SK-N-MC (cell line): ENCODE measurements at regions not wholly inside any gene's neighbourhood (a gene's known extent, or its start where the extent isn't known, plus 50 kb on each side); places are given as distances from the start of the nearest gene placed in this dataset.

Experiments used
- DNase-seq: peaks from one replicate; pipeline ENCODE4 v3.0.0-alpha.2; 2011; ENCODE audit warnings: low read depth, low spot score
- H3K27ac ChIP-seq: fragments of 200-600 bp; sonication (generic); 2 replicates; pipeline ENCODE4 v1.5.1; 2016; ENCODE audit warnings: mixed run types
- H3K36me3 ChIP-seq: fragments of 200-600 bp; sonication (generic); 2 replicates; pipeline ENCODE4 v1.6.1; 2017; ENCODE audit warnings: antibody characterized with exemption, low read length, mixed read lengths; ENCODE audit not compliant: insufficient read depth
- H3K4me3 ChIP-seq: fragments of 200-600 bp; sonication (generic); 2 replicates; pipeline ENCODE4 v1.5.1; 2016
- H3K9ac ChIP-seq: fragments of 200-600 bp; sonication (generic); 2 replicates; pipeline ENCODE4 v1.8.0; 2017; ENCODE audit warnings: mixed run types, mixed read lengths; ENCODE audit not compliant: insufficient read length
- H3K9me3 ChIP-seq: fragments of 200-600 bp; sonication (generic); 2 replicates; pipeline ENCODE4 v1.6.1; 2017; ENCODE audit warnings: low read depth, mild to moderate bottlenecking, antibody characterized with exemption, low read length, moderate library complexity, mixed read lengths
- EZH2 ChIP-seq: fragments of 200-600 bp; sonication (generic); IDR thresholded peaks from one replicate; pipeline ENCODE4 v1.6.1; 2017; ENCODE audit warnings: antibody characterized with exemption
- FOXP2 ChIP-seq: optimal IDR thresholded peaks from 2 replicates; pipeline ENCODE3; 2011; ENCODE audit warnings: mild to moderate bottlenecking, moderate library complexity; ENCODE audit not compliant: insufficient read depth; ENCODE audit errors: extremely low read length, control extremely low read depth
- POLR2AphosphoS5 ChIP-seq: IDR thresholded peaks from 2 replicates; pipeline ENCODE4 v1.6.1; 2012; ENCODE audit warnings: mild to moderate bottlenecking, low read depth, low read length, borderline replicate concordance

DNA sequence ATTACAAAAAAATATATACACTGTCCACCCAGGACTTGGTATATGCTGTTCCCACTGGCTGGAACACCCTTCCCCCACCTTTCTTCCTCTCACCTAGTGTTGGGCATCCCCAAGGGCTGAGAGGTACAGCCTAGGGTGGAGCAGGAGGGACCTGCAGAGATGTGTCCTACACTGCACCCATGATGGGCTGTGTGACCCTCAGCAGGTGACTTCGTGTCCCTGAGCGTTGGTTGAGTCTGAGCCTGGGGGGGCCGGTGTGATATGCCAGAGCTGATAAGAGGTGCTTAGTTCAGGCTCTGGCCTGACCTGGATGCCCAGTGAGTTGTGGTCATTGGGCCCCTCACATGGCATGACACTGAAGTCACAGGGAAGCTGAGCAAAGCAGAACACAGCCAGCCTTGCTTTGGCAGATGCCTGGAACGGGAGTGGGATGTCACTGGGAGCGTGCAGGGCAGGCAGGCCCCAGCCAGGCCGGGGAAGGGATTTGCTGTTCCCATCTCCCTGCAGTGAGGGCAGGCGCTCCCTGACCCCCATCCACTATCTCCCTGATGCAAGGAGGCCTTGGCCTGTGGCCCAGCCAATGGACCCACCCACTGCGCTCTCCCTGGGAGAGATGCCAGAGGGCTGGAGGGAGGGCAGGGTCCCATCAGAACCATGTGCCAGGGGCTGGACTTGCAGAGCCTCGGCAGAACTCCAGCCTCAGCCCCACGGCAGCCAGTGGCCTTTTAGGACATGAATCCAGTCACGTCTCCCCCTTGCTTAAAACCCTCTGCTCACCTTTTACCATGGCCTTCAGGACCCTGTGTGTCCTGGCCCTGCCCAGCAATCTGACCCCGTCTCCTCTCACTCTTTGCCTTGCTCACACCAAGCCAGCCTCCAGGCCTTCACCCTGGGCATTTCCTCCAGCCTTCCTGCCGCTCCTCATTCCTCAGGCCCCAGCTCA, 138.9 kb downstream of the MN1 start:
- Histone ChIP-seq H3K27ac (no peak overlapping the region), H3K4me3 (no peak overlapping the region), H3K9me3 (no peaks in the 10 kb centered on the region), H3K36me3 (no peaks in the 10 kb centered on the region), H3K9ac (no peak overlapping the region)
- DNase-seq, result no peak
- no peak for TF ChIP-seq FOXP2
- TF ChIP-seq POLR2AphosphoS5, result no peak
- TF ChIP-seq EZH2, result no peak

DNA sequence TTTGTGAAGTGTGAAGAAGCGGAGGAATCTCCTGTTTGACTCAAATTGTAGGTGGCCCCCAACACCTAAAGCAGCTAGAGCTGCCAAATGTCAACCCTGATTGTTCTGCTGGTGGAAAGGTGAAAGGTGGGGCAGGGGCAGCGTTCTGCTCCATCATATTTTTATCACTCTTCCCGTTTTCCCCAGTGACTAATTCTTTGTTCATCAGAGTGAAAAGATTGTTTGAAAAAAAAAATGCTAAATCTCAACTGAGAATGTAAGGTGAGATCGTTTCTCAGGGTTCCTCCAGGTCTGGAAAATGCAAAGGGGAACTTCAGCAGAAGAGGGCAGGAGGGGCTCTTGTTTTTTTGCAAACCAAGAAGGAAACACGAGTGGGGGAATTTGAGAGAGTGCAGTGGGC, 137.7 kb downstream of the MN1 start:
- Histone ChIP-seq H3K9ac (no peak overlapping the region), H3K27ac (no peak overlapping the region)

DNA sequence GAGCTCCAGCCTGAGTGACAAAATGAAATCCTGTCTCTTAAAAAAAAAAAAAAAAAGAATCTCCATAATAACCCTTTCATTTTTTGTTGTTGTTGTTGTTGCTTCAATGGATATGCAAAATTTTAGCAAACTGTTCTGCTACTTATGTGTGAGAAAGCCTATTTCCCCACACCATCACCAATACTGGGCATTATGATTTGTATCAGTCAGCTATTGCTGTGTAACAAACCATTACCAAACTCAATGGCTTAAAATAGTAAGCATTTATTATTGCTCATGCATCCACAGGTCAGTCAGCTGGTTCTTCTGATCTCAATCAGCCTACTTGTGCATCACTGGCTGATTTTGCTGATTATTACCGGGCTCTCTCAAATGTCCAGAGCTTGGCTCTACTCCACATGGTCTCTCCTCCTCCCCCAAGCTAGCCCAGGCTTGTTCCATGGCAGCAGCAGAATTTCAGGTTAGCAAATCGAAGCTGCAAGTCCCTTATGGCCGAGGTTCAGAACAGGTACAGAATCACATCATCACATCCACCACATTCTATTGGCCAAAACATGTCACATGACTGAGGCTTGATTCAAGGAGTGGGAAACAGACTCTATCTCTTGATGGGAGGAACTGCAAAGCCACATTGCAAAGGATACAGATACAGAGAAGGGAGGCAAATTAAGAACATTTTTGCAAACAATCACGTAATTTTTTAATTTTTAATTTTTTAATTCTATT, 135.1 kb downstream of the MN1 start:
- no peak overlapping the region for H3K4me3 ChIP-seq
- no peaks in the 10 kb centered on the region for H3K9me3 ChIP-seq
- TF ChIP-seq POLR2AphosphoS5, result no peak
- no peak for TF ChIP-seq EZH2
- no peak for TF ChIP-seq FOXP2
- H3K9ac ChIP-seq, result no peak overlapping the region
- H3K27ac ChIP-seq, result no peak overlapping the region
- DNase-seq, result no peak
- H3K36me3 ChIP-seq, result no peaks in the 10 kb centered on the region

More for the DNA sequence above, 137.7 kb downstream of the MN1 start:
- TF ChIP-seq EZH2, result no peak
- TF ChIP-seq FOXP2, result no peak
- no peak for TF ChIP-seq POLR2AphosphoS5
- H3K36me3 ChIP-seq, result no peaks in the 10 kb centered on the region
- H3K9me3 ChIP-seq, result no peaks in the 10 kb centered on the region
- no peak overlapping the region for H3K4me3 ChIP-seq
- DNase-seq, result no peak

DNA sequence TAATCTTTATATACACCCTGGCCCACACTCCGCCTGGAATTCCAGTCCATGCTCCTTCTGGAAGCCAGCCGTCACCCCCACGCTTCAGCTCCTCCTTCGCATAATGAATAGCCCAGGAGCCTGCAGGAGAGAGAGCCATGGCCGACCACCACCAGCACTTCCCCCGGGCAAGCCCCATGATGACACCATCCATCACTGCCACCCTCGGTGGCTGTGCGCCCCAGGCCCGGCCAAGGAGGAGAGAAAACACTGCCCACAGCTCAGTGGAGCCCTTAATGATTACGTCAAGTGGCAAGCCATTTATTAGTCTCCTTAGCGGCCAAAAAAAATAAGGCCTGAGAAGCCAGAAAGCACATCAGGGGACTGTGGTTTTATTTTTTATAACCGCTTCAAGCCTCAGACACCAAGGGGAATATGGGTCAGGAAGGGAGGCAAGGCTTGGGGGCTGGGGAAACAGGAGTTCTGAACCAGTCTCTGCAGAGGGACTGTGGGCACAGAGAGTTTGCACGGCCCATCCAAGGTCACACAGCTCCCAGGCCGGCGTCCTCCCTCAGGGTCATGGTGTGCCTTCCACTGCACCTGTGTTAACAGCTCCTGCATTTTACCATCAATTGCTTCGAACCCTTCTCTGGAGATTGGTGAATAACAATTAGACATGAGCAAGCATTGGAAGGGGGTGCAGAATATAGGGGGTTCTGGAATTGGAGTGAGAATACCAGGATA, 134.3 kb downstream of the MN1 start:
- DNase-seq, result no peak
- no peak overlapping the region for H3K27ac ChIP-seq
- H3K36me3 ChIP-seq, result no peaks in the 10 kb centered on the region
- TF ChIP-seq POLR2AphosphoS5, result no peak
- TF ChIP-seq EZH2, result no peak
- TF ChIP-seq FOXP2, result no peak
- H3K9ac ChIP-seq, result no peak overlapping the region
- H3K4me3 ChIP-seq, result no peak overlapping the region
- H3K9me3 ChIP-seq, result no peaks in the 10 kb centered on the region

DNA sequence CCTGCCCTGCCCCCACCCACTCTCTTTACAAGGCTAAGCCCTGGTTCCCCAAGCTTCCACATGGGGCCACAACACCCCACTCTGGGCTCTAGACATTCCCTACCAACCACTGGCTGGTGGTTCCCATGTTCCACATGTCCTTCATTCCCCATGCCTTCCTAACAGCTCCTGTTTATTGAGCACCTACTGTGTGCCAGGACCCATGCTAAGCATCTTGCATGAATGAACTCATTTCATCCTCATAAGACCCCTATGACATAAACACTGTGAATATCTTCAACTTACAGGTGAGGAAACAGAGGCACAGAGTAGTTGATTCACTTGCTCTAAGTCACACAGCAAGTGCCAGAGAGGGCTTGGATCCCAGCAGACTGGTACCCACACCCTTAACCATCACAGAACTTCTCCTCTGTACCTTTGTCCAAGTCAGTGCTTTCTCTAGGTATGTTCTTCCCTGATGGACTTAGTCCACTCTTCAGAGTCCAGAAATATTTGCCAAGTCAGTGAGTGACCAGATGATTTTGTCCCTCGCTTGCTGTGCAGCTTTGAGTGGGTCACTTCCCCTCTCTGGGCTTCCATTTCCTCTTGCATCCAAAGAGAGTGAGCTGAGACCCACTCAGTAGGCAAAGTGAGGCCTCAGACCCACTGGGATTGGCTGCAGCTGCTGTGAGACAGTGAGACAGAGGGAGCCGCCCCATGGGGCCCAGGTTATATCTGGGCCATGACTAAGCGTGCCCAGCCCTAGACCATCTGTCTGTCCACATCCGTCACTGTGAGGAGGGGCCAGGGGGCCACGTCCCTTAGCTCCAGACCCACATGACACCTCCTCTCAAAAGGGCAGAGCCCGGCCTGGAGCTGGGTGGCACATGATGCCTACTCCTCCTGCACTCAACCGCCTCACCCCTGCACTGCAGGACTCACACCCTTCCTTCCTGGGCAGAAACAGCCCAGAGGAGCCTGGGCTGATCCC, 132.4 kb downstream of the MN1 start:
- no peak overlapping the region for H3K27ac ChIP-seq
- TF ChIP-seq EZH2 (no peak), FOXP2 (no peak), POLR2AphosphoS5 (no peak)

DNA sequence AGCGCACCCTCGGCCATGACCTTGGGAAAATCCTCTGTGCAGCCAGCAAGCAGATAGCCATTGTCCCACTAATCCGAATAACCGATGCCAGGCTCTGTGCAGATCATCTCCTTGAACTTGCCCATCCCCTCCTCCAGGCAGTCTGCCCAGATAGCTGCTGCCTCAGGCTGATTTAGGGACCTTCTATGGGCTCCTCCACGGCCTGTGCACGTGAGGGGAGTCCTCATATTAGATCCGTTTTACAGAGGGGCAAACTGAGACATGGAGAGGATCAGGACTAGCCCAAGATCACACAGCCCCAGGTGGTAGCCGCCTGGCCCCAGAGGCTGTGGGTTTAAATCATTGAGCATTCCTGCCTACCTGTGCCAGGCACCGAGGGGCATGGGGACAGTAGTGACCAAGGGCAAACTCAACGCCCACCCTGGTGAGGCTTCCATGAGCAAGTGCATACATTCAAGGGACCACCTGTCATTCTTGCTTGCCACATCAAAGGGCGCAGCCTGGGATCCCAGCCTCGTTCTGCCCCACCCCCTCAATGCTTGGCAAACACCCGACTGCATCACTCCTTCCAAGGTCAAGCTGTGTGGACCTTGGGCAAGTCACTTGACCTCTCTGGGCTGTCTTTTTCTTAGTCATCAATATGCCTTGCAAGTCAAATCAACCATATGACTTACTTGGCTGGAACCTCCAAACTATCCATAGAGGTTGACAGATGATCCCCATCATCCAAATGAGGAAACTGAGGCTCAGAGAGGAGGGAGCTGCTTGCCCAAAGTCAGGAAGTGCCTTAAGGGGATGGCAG, 131.6 kb downstream of the MN1 start:
- TF ChIP-seq EZH2, result no peak
- TF ChIP-seq POLR2AphosphoS5, result no peak
- H3K27ac ChIP-seq, result no peak overlapping the region
- no peak overlapping the region for H3K4me3 ChIP-seq
- no peak overlapping the region for H3K9ac ChIP-seq
- no peaks in the 10 kb centered on the region for H3K9me3 ChIP-seq
- DNase-seq, result no peak
- H3K36me3 ChIP-seq, result no peaks in the 10 kb centered on the region

More for the DNA sequence above, 132.4 kb downstream of the MN1 start:
- Histone ChIP-seq H3K9me3 (no peaks in the 10 kb centered on the region), H3K36me3 (no peaks in the 10 kb centered on the region), H3K9ac (no peak overlapping the region), H3K4me3 (no peak overlapping the region)
- no peak for DNase-seq
